MG63 (cell line): ENCODE measurements at regions not wholly inside any gene's neighbourhood (a gene's known extent, or its start where the extent isn't known, plus 50 kb on each side); places are given as distances from the start of the nearest gene placed in this dataset.
A peak's percentile ranks its signal among the peaks of the same experiment; 100 is the strongest.
"Not testable (repeated sequence)": the region's sequence is repeated elsewhere in the genome, so short reads cannot be mapped to it uniquely, and the experiment has no call there.

Experiments
- DNase-seq: peaks from one replicate; pipeline ENCODE4 v3.0.0-alpha.2; 2020
- H3K27me3 ChIP-seq: fragments of 250-450 bp; sonication (Bioruptor Pico); 2 replicates; pipeline ENCODE4 v1.5.1; 2020; ENCODE audit warnings: mild to moderate bottlenecking, moderate library complexity
- H3K36me3 ChIP-seq: fragments of 250-450 bp; sonication (Bioruptor Pico); 2 replicates; pipeline ENCODE4 v1.5.1; 2020; ENCODE audit warnings: mild to moderate bottlenecking, moderate library complexity
- H3K4me3 ChIP-seq: fragments of 250-450 bp; sonication (Bioruptor Pico); 2 replicates; pipeline ENCODE4 v1.5.1; 2020; ENCODE audit warnings: mild to moderate bottlenecking, moderate library complexity
- H3K9me3 ChIP-seq: fragments of 250-450 bp; sonication (Bioruptor Pico); 2 replicates; pipeline ENCODE4 v1.5.1; 2020; ENCODE audit warnings: mild to moderate bottlenecking, moderate library complexity

GRCh38 chr10:52551046-52551445 lies 221.5 kb downstream of the MBL2 start:
- no peaks in the 10 kb centered on the region; the same call in 1 of the 2 replicates for H3K9me3 ChIP-seq
- DNase-seq, result no peak
- no peaks in the 10 kb centered on the region for H3K36me3 ChIP-seq
- H3K27me3 ChIP-seq, result no peaks in the 10 kb centered on the region
- H3K4me3 ChIP-seq, result no peak overlapping the region

GRCh38 chr10:52558090-52558489 lies 214.5 kb downstream of the MBL2 start:
- no peaks in the 10 kb centered on the region for H3K9me3 ChIP-seq
- no peaks in the 10 kb centered on the region for H3K27me3 ChIP-seq
- H3K36me3 ChIP-seq, result no peaks in the 10 kb centered on the region
- DNase-seq, result no peak
- no peak overlapping the region for H3K4me3 ChIP-seq

- Histone ChIP-seq H3K4me3 (no peak overlapping the region), H3K36me3 (no peaks in the 10 kb centered on the region), H3K9me3 (no peaks in the 10 kb centered on the region), H3K27me3 (no peaks in the 10 kb centered on the region)
- DNase-seq, result no peak
These were observed 211.3 kb downstream of the MBL2 start for GRCh38 chr10:52561322-52561721.

GRCh38 chr10:52563360-52563759 lies 209.2 kb downstream of the MBL2 start:
- DNase-seq, result no peak
- Histone ChIP-seq H3K9me3 (no peaks in the 10 kb centered on the region), H3K4me3 (no peak overlapping the region), H3K36me3 (no peaks in the 10 kb centered on the region), H3K27me3 (no peaks in the 10 kb centered on the region)

- H3K4me3 ChIP-seq, result no peak overlapping the region
- H3K27me3 ChIP-seq, result no peaks in the 10 kb centered on the region
- no peaks in the 10 kb centered on the region for H3K36me3 ChIP-seq
- no peaks in the 10 kb centered on the region for H3K9me3 ChIP-seq
- peak; percentile 1 for DNase-seq
These were observed 205.9 kb downstream of the MBL2 start for GRCh38 chr10:52566471-52567246.

GRCh38 chr10:52567247-52567580 lies 205.4 kb downstream of the MBL2 start:
- Histone ChIP-seq H3K9me3 (no peaks in the 10 kb centered on the region), H3K36me3 (no peaks in the 10 kb centered on the region), H3K27me3 (no peaks in the 10 kb centered on the region), H3K4me3 (no peak overlapping the region)
- DNase-seq, result no peak

GRCh38 chr10:52568309-52568708 lies 204.3 kb downstream of the MBL2 start:
- H3K4me3 ChIP-seq, result no peak overlapping the region
- H3K9me3 ChIP-seq, result no peaks in the 10 kb centered on the region
- no peak for DNase-seq
- H3K36me3 ChIP-seq, result no peaks in the 10 kb centered on the region
- H3K27me3 ChIP-seq, result no peaks in the 10 kb centered on the region

- Histone ChIP-seq H3K27me3 (no peaks in the 10 kb centered on the region), H3K36me3 (no peaks in the 10 kb centered on the region), H3K4me3 (no peak overlapping the region), H3K9me3 (no peaks in the 10 kb centered on the region)
- DNase-seq, result no peak
These were observed 202.1 kb downstream of the MBL2 start for GRCh38 chr10:52570490-52570889.

- no peak for DNase-seq
- no peaks in the 10 kb centered on the region for H3K27me3 ChIP-seq
- H3K4me3 ChIP-seq, result no peak overlapping the region
- no peaks in the 10 kb centered on the region for H3K36me3 ChIP-seq
- H3K9me3 ChIP-seq, result no peaks in the 10 kb centered on the region
These were observed 201.6 kb downstream of the MBL2 start for GRCh38 chr10:52571018-52571417.

GRCh38 chr10:52571516-52572182 lies 200.9 kb downstream of the MBL2 start:
- H3K36me3 ChIP-seq, result no peaks in the 10 kb centered on the region
- H3K9me3 ChIP-seq, result no peaks in the 10 kb centered on the region
- no peak overlapping the region for H3K4me3 ChIP-seq
- H3K27me3 ChIP-seq, result no peaks in the 10 kb centered on the region
- no peak for DNase-seq

- Histone ChIP-seq H3K27me3 (no peaks in the 10 kb centered on the region), H3K36me3 (no peaks in the 10 kb centered on the region), H3K9me3 (no peaks in the 10 kb centered on the region), H3K4me3 (no peak overlapping the region)
- DNase-seq, result peak; percentile 40
These were observed 199.2 kb downstream of the MBL2 start for GRCh38 chr10:52573347-52573746.

- no peaks in the 10 kb centered on the region for H3K9me3 ChIP-seq
- H3K4me3 ChIP-seq, result no peak overlapping the region
- no peaks in the 10 kb centered on the region for H3K36me3 ChIP-seq
- DNase-seq, result no peak
- H3K27me3 ChIP-seq, result no peaks in the 10 kb centered on the region
These were observed 197.9 kb downstream of the MBL2 start for GRCh38 chr10:52574697-52575096.

- Histone ChIP-seq H3K9me3 (0 out of 2 replicates have a peak, but pooled peaks cover 2% of the 10 kb centered on the region), H3K36me3 (no peaks in the 10 kb centered on the region), H3K4me3 (no peak overlapping the region), H3K27me3 (no peaks in the 10 kb centered on the region)
- DNase-seq, result no peak
These were observed 195.5 kb downstream of the MBL2 start for GRCh38 chr10:52577047-52577446.

- Histone ChIP-seq H3K27me3 (no peaks in the 10 kb centered on the region), H3K36me3 (no peaks in the 10 kb centered on the region), H3K4me3 (no peak overlapping the region), H3K9me3 (peaks cover 6% of the 10 kb centered on the region; the same call in 1 of the 2 replicates)
- DNase-seq, result no peak
These were observed 193.6 kb downstream of the MBL2 start for GRCh38 chr10:52578871-52579405.

GRCh38 chr10:52581636-52582035 lies 190.9 kb downstream of the MBL2 start:
- not testable (repeated sequence) for H3K36me3 ChIP-seq, H3K4me3 ChIP-seq, H3K27me3 ChIP-seq, DNase-seq
- H3K9me3 ChIP-seq, result peaks cover 11% of the 10 kb centered on the region

GRCh38 chr10:52583336-52583735 lies 189.2 kb downstream of the MBL2 start:
- no peaks in the 10 kb centered on the region for H3K36me3 ChIP-seq
- no peak overlapping the region for H3K4me3 ChIP-seq
- H3K27me3 ChIP-seq, result no peaks in the 10 kb centered on the region
- DNase-seq, result no peak
- peaks cover 20% of the 10 kb centered on the region for H3K9me3 ChIP-seq

GRCh38 chr10:52586710-52587109 lies 185.9 kb downstream of the MBL2 start:
- no peak overlapping the region for H3K4me3 ChIP-seq
- no peaks in the 10 kb centered on the region for H3K27me3 ChIP-seq
- no peaks in the 10 kb centered on the region for H3K36me3 ChIP-seq
- DNase-seq, result no peak
- H3K9me3 ChIP-seq, result peaks cover 18% of the 10 kb centered on the region
